GM13977 (cell line): ENCODE measurements at regions not wholly inside any gene's neighbourhood (a gene's known extent, or its start where the extent isn't known, plus 50 kb on each side); places are given as distances from the start of the nearest gene placed in this dataset.

Source experiments
- DNase-seq: peaks from one replicate; pipeline ENCODE4 v3.0.0; 2012; ENCODE audit warnings: low spot score
- in situ Hi-C: fragments of 300-500 bp; cut with MboI; formaldehyde crosslinking; loops from one replicate; pipeline ENCODE4 v1.12.0; 2022; ENCODE audit warnings: low sequenced_read_pairs, low pct_unique_long_range_greater_than_20kb, mixed read lengths, inconsistent platforms; ENCODE audit not compliant: unreplicated experiment
- TF ChIP-seq, protein P1 (sequence below): IDR thresholded peaks from 2 replicates; pipeline ENCODE4 v1.5.1; 2012; ENCODE audit warnings: mild to moderate bottlenecking, control low read depth; ENCODE audit not compliant: insufficient read depth; ENCODE audit errors: extremely low read depth, missing control alignments

DNA sequence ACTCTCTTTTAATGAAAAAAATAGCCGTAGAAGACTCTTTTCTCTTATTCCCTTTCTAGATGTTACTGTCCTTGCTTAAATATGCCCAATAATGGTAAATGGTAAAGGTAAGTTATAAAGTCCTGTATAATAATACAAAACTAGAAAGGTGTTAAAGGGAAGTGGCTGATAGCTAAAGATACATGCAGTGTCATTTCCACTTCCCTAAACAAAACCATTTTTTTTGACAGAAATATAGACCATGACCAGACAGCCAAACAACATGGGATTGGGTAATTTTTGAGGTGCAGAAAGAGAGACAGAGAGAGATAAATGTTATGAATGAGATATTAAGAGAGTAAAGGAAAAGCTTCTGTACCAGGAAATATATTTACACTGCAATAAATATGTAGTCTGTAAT is 731.7 kb upstream of the REG3G start:
- TF ChIP-seq, protein P1, sequence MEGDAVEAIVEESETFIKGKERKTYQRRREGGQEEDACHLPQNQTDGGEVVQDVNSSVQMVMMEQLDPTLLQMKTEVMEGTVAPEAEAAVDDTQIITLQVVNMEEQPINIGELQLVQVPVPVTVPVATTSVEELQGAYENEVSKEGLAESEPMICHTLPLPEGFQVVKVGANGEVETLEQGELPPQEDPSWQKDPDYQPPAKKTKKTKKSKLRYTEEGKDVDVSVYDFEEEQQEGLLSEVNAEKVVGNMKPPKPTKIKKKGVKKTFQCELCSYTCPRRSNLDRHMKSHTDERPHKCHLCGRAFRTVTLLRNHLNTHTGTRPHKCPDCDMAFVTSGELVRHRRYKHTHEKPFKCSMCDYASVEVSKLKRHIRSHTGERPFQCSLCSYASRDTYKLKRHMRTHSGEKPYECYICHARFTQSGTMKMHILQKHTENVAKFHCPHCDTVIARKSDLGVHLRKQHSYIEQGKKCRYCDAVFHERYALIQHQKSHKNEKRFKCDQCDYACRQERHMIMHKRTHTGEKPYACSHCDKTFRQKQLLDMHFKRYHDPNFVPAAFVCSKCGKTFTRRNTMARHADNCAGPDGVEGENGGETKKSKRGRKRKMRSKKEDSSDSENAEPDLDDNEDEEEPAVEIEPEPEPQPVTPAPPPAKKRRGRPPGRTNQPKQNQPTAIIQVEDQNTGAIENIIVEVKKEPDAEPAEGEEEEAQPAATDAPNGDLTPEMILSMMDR: no peak
- in situ Hi-C loops: no loop called here
- DNase-seq: no peak

DNA sequence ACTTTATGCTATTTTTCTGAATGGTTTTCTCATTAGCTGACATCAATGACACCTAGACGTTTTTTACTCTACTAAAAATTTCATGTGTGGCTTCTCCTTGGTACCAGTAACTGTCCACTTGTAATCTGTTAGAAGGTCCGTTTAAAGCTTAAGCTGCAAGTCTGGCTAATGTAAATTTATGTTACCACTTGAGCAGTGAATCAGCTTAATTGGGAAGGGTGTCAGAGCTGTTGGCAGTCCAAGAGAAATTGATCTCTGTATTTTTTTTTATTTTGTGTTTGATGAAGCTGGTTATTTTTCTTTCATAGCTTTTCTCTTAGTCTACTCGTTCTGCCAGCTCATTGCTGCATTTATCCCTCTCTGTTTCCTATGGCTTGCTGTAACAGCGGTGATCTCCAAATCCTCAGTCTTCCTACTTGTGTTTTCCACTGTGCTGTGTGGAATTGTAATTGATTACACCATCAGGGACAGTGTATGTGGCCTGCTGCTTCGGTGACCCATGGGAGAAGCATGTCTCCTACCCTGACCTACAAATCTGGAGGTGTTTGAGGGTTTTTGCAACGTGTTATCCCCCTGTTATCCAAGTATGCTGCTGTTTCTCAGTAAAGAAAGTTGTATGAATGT is 724.2 kb upstream of the REG3G start:
- no peak for DNase-seq
- in situ Hi-C loops: no loop called here
- TF ChIP-seq, protein P1: no peak

DNA sequence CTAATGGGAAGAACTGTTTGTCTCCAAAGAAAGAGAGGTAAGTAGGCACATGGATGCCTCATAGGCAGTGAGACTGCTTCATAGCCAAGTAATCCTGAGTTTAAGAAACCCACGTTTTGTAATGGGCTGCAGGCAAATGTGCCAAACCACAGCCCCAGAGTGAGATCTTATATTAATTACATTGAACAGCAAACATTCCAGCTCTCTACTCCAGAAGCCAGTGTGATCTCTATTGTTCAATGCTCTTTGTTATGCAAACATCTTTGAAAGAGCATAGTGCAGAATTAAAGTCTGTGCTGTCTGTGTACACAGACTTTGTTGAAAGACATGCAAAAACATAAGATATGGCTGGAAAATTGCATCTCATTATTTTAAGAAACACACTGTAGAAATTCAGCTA is 720.8 kb upstream of the REG3G start:
- no peak for DNase-seq
- in situ Hi-C loops: no loop called here
- TF ChIP-seq, protein P1: no peak

DNA sequence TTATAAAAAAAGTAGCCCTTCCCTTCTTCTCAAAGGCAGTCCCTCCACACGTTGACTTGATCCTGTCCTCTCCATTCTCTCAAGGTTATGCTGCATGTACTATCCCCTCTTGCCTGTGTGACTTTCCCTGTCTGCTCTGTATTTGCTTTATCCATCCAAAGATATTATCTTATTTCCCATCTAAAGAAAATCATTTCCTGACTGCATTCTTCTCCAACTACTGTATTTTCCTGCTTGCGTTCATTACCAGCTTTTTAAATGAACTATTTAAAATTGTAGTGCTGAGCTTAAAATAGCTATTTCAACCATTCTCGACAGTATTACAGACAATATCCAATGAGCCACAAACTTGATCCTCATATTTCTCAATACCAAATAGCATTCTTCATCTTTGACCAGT is 716.0 kb upstream of the REG3G start:
- TF ChIP-seq, protein P1: no peak
- in situ Hi-C loops: no loop called here
- DNase-seq: no peak

DNA sequence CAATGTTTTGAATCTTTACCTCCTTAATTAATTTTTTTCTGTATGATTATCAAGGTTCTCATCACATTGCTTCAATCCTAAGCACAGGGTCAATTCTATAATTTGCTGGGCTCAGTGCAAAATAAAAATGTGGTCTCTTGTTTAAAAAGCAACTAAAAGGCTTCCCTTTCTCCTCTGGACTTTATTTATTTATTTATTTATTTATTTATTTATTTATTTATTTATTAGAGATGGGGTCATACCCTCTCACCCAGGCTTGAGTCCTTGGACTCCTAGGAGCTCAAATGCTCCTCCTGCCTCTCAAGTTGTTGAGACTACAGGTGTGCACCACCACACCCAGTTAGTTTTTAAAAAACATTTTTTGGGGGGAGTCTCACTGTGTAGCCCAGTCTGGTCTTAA is 710.1 kb upstream of the REG3G start:
- DNase-seq: no peak
- in situ Hi-C loops: no loop called here
- TF ChIP-seq, protein P1: no peak

DNA sequence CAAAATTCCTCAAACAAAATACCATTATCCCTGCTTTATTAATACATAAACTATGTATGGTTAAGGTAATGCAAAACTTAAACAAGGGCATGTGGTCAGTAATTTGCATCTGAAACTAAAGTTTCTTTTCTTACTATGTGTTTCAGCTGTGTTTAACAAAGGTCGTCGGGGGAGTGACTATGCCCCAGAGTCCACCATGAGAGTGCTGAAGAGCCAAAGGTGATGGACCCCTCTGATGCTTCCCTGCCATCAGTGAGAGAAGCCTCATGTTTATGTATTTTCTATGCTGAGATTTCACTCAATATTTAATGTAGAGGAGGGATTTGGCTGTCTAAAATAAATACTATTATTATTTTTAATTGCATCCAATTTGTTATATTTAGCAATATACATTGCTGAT is 707.2 kb upstream of the REG3G start:
- DNase-seq: no peak
- TF ChIP-seq, protein P1: no peak
- in situ Hi-C loops: no loop called here

DNA sequence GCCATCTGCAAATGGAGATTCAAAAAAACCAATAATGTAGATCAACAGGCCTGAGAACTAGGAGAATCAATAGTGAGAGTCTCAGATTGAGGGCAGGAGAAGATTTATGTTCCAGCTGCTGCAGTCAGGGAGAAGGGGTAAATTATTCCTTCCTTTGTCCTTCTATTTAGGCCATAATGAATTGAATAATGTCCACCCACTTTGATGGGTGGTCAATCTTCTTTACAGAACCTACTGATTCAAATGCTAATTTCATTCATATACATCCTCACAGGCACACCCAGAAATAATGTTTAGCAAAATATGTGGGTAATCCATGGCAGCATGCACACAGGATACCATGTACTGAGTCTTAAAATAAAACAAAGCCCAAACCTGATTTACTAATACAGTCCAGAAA is 695.3 kb upstream of the REG3G start:
- DNase-seq: no peak
- in situ Hi-C loops: no loop called here
- TF ChIP-seq, protein P1: no peak
